ENCODE measurements at regions not wholly inside any gene's neighbourhood (a gene's known extent, or its start where the extent isn't known, plus 50 kb on each side); places are given as distances from the start of the nearest gene placed in this dataset.

GRCh38 chr15:38671675-38672254 is 107.2 kb upstream of the RASGRP1 start:
- no peaks in the 10 kb centered on the region for H3K36me3 ChIP-seq
- no peak overlapping the region for H3K27ac ChIP-seq
- in situ Hi-C loops (cut with MboI; ENCODE audit: low sequenced_read_pairs in 4 of 4) (no loop called here), intact Hi-C loops (cut with DNase I; ENCODE audit: low total_unique reads) (no loop called here)
- DNase-seq (no peak), ATAC-seq (no peak)
- TF ChIP-seq CTCF (IDR thresholded peaks at IDR 0.05 in 4 of 5, conservative IDR thresholded peaks at IDR 0.05 in 1 of 5) (no peak), POLR2A (IDR thresholded peaks at IDR 0.05) (no peak)
- no peaks in the 10 kb centered on the region for H3K4me1 ChIP-seq
- no peak overlapping the region for H3K4me3 ChIP-seq
- H3K27me3 ChIP-seq = no peaks in the 10 kb centered on the region
- no peaks in the 10 kb centered on the region for H3K9me3 ChIP-seq

GRCh38 chr15:38672273-38672672 is 107.7 kb upstream of the RASGRP1 start:
- TF ChIP-seq POLR2A (IDR thresholded peaks at IDR 0.05) (no peak), CTCF (IDR thresholded peaks at IDR 0.05 in 4 of 5, conservative IDR thresholded peaks at IDR 0.05 in 1 of 5) (no peak)
- Histone ChIP-seq H3K4me3 (no peak overlapping the region), H3K27me3 (no peaks in the 10 kb centered on the region), H3K36me3 (no peaks in the 10 kb centered on the region), H3K9me3 (no peaks in the 10 kb centered on the region), H3K27ac (no peak overlapping the region), H3K4me1 (no peaks in the 10 kb centered on the region)
- DNase-seq (no peak), ATAC-seq (no peak)
- intact Hi-C loops (cut with DNase I; ENCODE audit: low total_unique reads) = no loop called here
- in situ Hi-C loops (cut with MboI; ENCODE audit: low sequenced_read_pairs in 4 of 4) = no loop called here

- DNase-seq (no peak), ATAC-seq (no peak)
- no peaks in the 10 kb centered on the region for H3K9me3 ChIP-seq
- H3K36me3 ChIP-seq = no peaks in the 10 kb centered on the region
- no peaks in the 10 kb centered on the region for H3K4me1 ChIP-seq
- no peak overlapping the region for H3K4me3 ChIP-seq
- no peaks in the 10 kb centered on the region for H3K27me3 ChIP-seq
- TF ChIP-seq CTCF (IDR thresholded peaks at IDR 0.05 in 4 of 5, conservative IDR thresholded peaks at IDR 0.05 in 1 of 5) (no peak), POLR2A (IDR thresholded peaks at IDR 0.05) (no peak)
- no peak overlapping the region for H3K27ac ChIP-seq
- intact Hi-C loops (cut with DNase I; ENCODE audit: low total_unique reads) (no loop called here), in situ Hi-C loops (cut with MboI; ENCODE audit: low sequenced_read_pairs in 4 of 4) (no loop called here)
These were observed 108.4 kb upstream of the RASGRP1 start for GRCh38 chr15:38672814-38673670.

GRCh38 chr15:38674448-38674847 is 109.8 kb upstream of the RASGRP1 start:
- DNase-seq = no peak
- no peak overlapping the region for H3K27ac ChIP-seq
- no peaks in the 10 kb centered on the region for H3K9me3 ChIP-seq
- no peaks in the 10 kb centered on the region for H3K4me1 ChIP-seq
- intact Hi-C loops (cut with DNase I; ENCODE audit: low total_unique reads) = no loop called here
- no peak overlapping the region for H3K4me3 ChIP-seq
- TF ChIP-seq CTCF (IDR thresholded peaks at IDR 0.05 in 4 of 5, conservative IDR thresholded peaks at IDR 0.05 in 1 of 5) (no peak), POLR2A (IDR thresholded peaks at IDR 0.05) (no peak)
- no peak for ATAC-seq
- H3K36me3 ChIP-seq = no peaks in the 10 kb centered on the region
- in situ Hi-C loops (cut with MboI; ENCODE audit: low sequenced_read_pairs in 4 of 4) = no loop called here
- H3K27me3 ChIP-seq = no peaks in the 10 kb centered on the region
